ENCODE measurements at regions not wholly inside any gene's neighbourhood (a gene's known extent, or its start where the extent isn't known, plus 50 kb on each side); places are given as distances from the start of the nearest gene placed in this dataset.
A peak's percentile ranks its signal among the peaks of the same experiment; 100 is the strongest.

GRCh38 chr5:138663561-138663960, 88.4 kb upstream of the HSPA9 start:
- TF ChIP-seq CTCF (IDR thresholded peaks at IDR 0.05) (no peak), POLR2A (IDR thresholded peaks at IDR 0.05) (no peak)
- 53 to 66% (median 62%) methylated on average over 4 of the region's 4 CpGs for WGBS, 4 donors
- no peaks in the 10 kb centered on the region for H3K36me3 ChIP-seq
- H3K27me3 ChIP-seq = no peaks in the 10 kb centered on the region
- no peak for ATAC-seq
- H3K4me3 ChIP-seq = no peak overlapping the region
- H3K27ac ChIP-seq = peak overlapping the region in 1 of 12 donors; percentile 28
- peaks cover 0 to 51% (median 10%) of the 10 kb centered on the region in 12 donors for H3K4me1 ChIP-seq
- peak in 1 of 5 donors; percentile 11 for DNase-seq
- intact Hi-C loops (cut with DNase I) = loop anchor here in 1 of 10 donors (5.0 kb wide), 1 partner anchor 89 kb away; the partner anchor contains the start of gene CTNNA1
- no peaks in the 10 kb centered on the region for H3K9me3 ChIP-seq

GRCh38 chr5:138663009-138663408, 87.8 kb upstream of the HSPA9 start:
- Histone ChIP-seq H3K4me3 (no peak overlapping the region), H3K27me3 (no peaks in the 10 kb centered on the region), H3K27ac (peak overlapping the region in 1 of 12 donors; percentile 28), H3K4me1 (peaks cover 0 to 48% (median 9%) of the 10 kb centered on the region in 12 donors), H3K9me3 (no peaks in the 10 kb centered on the region), H3K36me3 (no peaks in the 10 kb centered on the region)
- intact Hi-C loops (cut with DNase I) = loop anchor here in 1 of 10 donors (5.0 kb wide), 1 partner anchor 89 kb away; the partner anchor contains the start of gene CTNNA1
- no peak for ATAC-seq
- 73 to 87% (median 76%) methylated on average over 5 of the region's 5 CpGs for WGBS, 4 donors
- TF ChIP-seq CTCF (IDR thresholded peaks at IDR 0.05) (no peak), POLR2A (IDR thresholded peaks at IDR 0.05) (no peak)
- DNase-seq = peak in 1 of 5 donors; percentile 15

DNA sequence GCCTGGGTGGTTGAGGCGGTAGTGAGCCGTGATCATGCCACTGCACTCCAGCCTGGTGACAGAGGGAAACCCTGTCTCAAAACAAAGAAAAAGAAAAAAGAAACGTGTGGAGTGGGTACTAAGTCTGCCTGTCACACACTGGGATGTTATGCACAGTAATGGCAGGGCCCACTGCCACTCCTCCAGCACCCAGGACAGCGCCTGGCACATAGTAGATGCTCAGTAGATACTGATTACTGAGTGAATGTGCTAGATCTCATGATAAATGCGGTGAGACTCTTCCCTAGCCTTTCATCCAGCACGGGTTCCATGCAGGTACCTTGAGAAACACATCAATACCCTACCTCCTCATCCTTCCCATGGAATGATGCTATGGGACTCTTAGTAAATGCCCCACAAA, 87.4 kb upstream of the HSPA9 start:
- peak in 1 of 5 donors; percentile 16 for DNase-seq
- Histone ChIP-seq H3K9me3 (no peaks in the 10 kb centered on the region), H3K27me3 (no peaks in the 10 kb centered on the region), H3K4me3 (no peak overlapping the region), H3K4me1 (peaks cover 0 to 50% (median 8%) of the 10 kb centered on the region in 12 donors), H3K27ac (no peak overlapping the region), H3K36me3 (no peaks in the 10 kb centered on the region)
- intact Hi-C loops (cut with DNase I) = loop anchor here in 1 of 10 donors (5.0 kb wide), 1 partner anchor 90 kb away; the partner anchor contains the start of gene CTNNA1
- ATAC-seq = no peak
- no peak for TF ChIP-seq POLR2A (IDR thresholded peaks at IDR 0.05)
- TF ChIP-seq CTCF (IDR thresholded peaks at IDR 0.05) = no peak
- 89 to 96% (median 91%) methylated on average over 6 of the region's 6 CpGs for WGBS, 4 donors

DNA sequence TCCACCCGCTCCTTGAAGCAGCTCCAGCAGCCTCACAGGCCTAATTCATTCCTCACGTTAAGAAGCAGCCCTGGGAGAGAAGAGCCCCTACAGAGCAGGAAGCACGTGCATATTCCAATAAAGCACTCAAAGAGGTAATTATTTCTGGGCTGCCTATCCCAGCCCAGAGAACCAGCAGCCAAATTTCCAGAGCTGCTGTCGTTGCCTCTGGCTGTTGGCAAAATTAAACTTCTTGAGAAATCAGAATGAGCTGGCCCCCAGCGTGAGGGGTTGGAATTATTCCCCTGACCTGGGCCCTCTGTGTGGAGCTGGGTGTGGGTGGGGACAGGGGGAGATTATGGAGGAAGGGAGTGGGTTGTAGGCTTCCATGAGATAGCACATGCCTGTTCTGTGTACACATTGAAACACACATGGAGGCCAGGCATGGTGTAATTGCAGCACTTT, 86.8 kb upstream of the HSPA9 start:
- Histone ChIP-seq H3K4me1 (peaks cover 0 to 56% (median 9%) of the 10 kb centered on the region in 12 donors), H3K4me3 (no peak overlapping the region), H3K36me3 (no peaks in the 10 kb centered on the region), H3K27me3 (no peaks in the 10 kb centered on the region), H3K27ac (peak overlapping the region in 1 of 12 donors; percentile 35), H3K9me3 (no peaks in the 10 kb centered on the region)
- no peak for TF ChIP-seq POLR2A (IDR thresholded peaks at IDR 0.05)
- TF ChIP-seq CTCF (IDR thresholded peaks at IDR 0.05) = no peak
- DNase-seq (no peak), ATAC-seq (no peak)
- 32 to 55% (median 36%) methylated on average over 5 of the region's 5 CpGs for WGBS, 4 donors
- intact Hi-C loops (cut with DNase I) = loop anchor here in 1 of 10 donors (5.0 kb wide), 1 partner anchor 90 kb away; the partner anchor contains the start of gene CTNNA1
